HL-60 (cell line): ENCODE measurements at regions not wholly inside any gene's neighbourhood (a gene's known extent, or its start where the extent isn't known, plus 50 kb on each side); places are given as distances from the start of the nearest gene placed in this dataset.

Source experiments
- DNase-seq, 2 experiments: peaks; one replicate each; pipeline ENCODE4 v3.0.0-alpha.2; 2010 to 2020; ENCODE audit warnings: low read depth in 1 of 2, low spot score in 1 of 2
- H3K27ac ChIP-seq: fragments of 250-450 bp; sonication (Bioruptor Pico); replicated peaks from 2 replicates; pipeline ENCODE4 v1.5.1; 2020; ENCODE audit warnings: mild to moderate bottlenecking, moderate library complexity
- H3K27me3 ChIP-seq: fragments of 250-450 bp; sonication (Bioruptor Pico); 2 replicates; pipeline ENCODE4 v1.5.1; 2021; ENCODE audit warnings: mild to moderate bottlenecking, moderate library complexity; ENCODE audit not compliant: insufficient read depth, poor library complexity, severe bottlenecking
- H3K4me3 ChIP-seq: replicated peaks from 2 replicates; pipeline ENCODE4 v1.5.1; 2011; ENCODE audit warnings: mild to moderate bottlenecking, control low read depth, low read length; ENCODE audit not compliant: insufficient read depth
- CTCF ChIP-seq: IDR thresholded peaks from one replicate; pipeline ENCODE4 v1.5.1; 2011; ENCODE audit warnings: low read length, control low read depth, inconsistent platforms; ENCODE audit not compliant: insufficient read depth
- GABPA ChIP-seq: IDR thresholded peaks from 2 replicates; pipeline ENCODE4 v1.6.1; 2012; ENCODE audit warnings: low read depth
- POLR2AphosphoS5 ChIP-seq: IDR thresholded peaks from 2 replicates; pipeline ENCODE4 v1.6.1; 2012; ENCODE audit warnings: low read depth
- REST ChIP-seq: IDR thresholded peaks from 2 replicates; pipeline ENCODE4 v1.6.1; 2012; ENCODE audit warnings: low read depth; ENCODE audit not compliant: insufficient replicate concordance
- SPI1 ChIP-seq: IDR thresholded peaks from 2 replicates; pipeline ENCODE4 v1.6.1; 2012; ENCODE audit warnings: low read depth, mild to moderate bottlenecking, borderline replicate concordance

- no peaks in the 10 kb centered on the region for H3K27me3 ChIP-seq
- no peak overlapping the region for H3K4me3 ChIP-seq
- no peak for TF ChIP-seq GABPA
- no peak for DNase-seq
- no peak overlapping the region for H3K27ac ChIP-seq
Observed at GRCh38 chr3:30286811-30287210, 319.6 kb upstream of the TGFBR2 start.

GRCh38 chr3:30288830-30289229 lies 317.6 kb upstream of the TGFBR2 start:
- TF ChIP-seq CTCF (no peak), GABPA (no peak), REST (no peak), SPI1 (no peak), POLR2AphosphoS5 (no peak)
- Histone ChIP-seq H3K4me3 (no peak overlapping the region), H3K27me3 (no peaks in the 10 kb centered on the region), H3K27ac (peak overlapping the region; percentile 6; the same call in 1 of the 2 replicates)
- DNase-seq: no peak

- H3K27me3 ChIP-seq: no peaks in the 10 kb centered on the region
- H3K27ac ChIP-seq: peak overlapping the region; percentile 6; the same call in 1 of the 2 replicates
- TF ChIP-seq SPI1: 0 out of 2 replicates have a peak, but pooled peaks have one; percentile 21
- no peak for TF ChIP-seq CTCF
- peak; percentile 26 to 55 for DNase-seq
- no peak overlapping the region for H3K4me3 ChIP-seq
Observed at GRCh38 chr3:30289324-30289723, 317.1 kb upstream of the TGFBR2 start.

GRCh38 chr3:30289766-30290165 lies 316.6 kb upstream of the TGFBR2 start:
- Histone ChIP-seq H3K27ac (peak overlapping the region; percentile 6; the same call in 1 of the 2 replicates), H3K27me3 (no peaks in the 10 kb centered on the region), H3K4me3 (no peak overlapping the region)
- TF ChIP-seq CTCF (no peak), POLR2AphosphoS5 (no peak), SPI1 (no peak), REST (no peak), GABPA (no peak)
- DNase-seq: peak in 1 of 2 experiments; percentile 22
